Vagina (tissue), 2 donors: ENCODE measurements at regions not wholly inside any gene's neighbourhood (a gene's known extent, or its start where the extent isn't known, plus 50 kb on each side); places are given as distances from the start of the nearest gene placed in this dataset.

Experiments used
- DNase-seq, 2 donors: peaks; one replicate each; pipeline ENCODE4 v3.0.0-alpha.2; 2017; ENCODE audit errors: extremely low spot score in 2 of 2
- H3K27ac ChIP-seq: fragments of 200-600 bp; sonication (generic); one replicate; pipeline ENCODE4 v1.5.1; 2019
- H3K27me3 ChIP-seq: fragments of 200-600 bp; sonication (generic); one replicate; pipeline ENCODE4 v1.5.1; 2019
- H3K36me3 ChIP-seq, 2 donors: fragments of 200-600 bp; sonication (generic); one replicate each; pipeline ENCODE4 v1.5.1; 2017 to 2019
- H3K4me1 ChIP-seq: fragments of 200-600 bp; sonication (generic); one replicate; pipeline ENCODE4 v1.5.1; 2019
- H3K4me3 ChIP-seq, 2 donors: fragments of 200-600 bp; sonication (generic); 1 replicate in 1 of 2; 2 replicates in 1 of 2; pipeline ENCODE4 v1.5.1; 2016 to 2019
- H3K9me3 ChIP-seq: fragments of 200-600 bp; sonication (generic); one replicate; pipeline ENCODE4 v1.5.1; 2019
- POLR2A ChIP-seq, 2 donors: fragments of 450-650 bp; IDR thresholded peaks; one replicate each; pipeline ENCODE4 v1.6.1; 2017; ENCODE audit warnings: antibody characterized with exemption in 2 of 2, mild to moderate bottlenecking in 2 of 2, moderate library complexity in 2 of 2
- POLR2AphosphoS5 ChIP-seq, 2 donors: sonication (generic); formaldehyde crosslinking; IDR thresholded peaks; one replicate each; pipeline ENCODE4 v1.9.0; 2017; ENCODE audit warnings: antibody characterized with exemption in 2 of 2, mild to moderate bottlenecking in 2 of 2, low read depth in 1 of 2; ENCODE audit not compliant: insufficient read depth in 1 of 2
- intact Hi-C: fragments of 100-400 bp; cut with DNase I; formaldehyde crosslinking; loops from one replicate; pipeline ENCODE4 v1.15.1; 2023
- TF ChIP-seq, protein P1 (sequence below), 3 experiments: fragments of 450-650 bp in 2 of 3; fragments of 200-600 bp in 1 of 3; sonication (generic) in 1 of 3; IDR thresholded peaks; one replicate each; pipeline ENCODE4 v1.5.1; 2017 to 2019; ENCODE audit warnings: antibody characterized with exemption in 3 of 3, mild to moderate bottlenecking in 2 of 3, moderate library complexity in 2 of 3

GRCh38 chrX:51144828-51145442 lies 187.7 kb upstream of the NUDT10 start:
- H3K4me3 ChIP-seq: no peak overlapping the region
- no peaks in the 10 kb centered on the region for H3K27me3 ChIP-seq
- intact Hi-C loops: no loop called here
- H3K9me3 ChIP-seq: no peaks in the 10 kb centered on the region
- H3K36me3 ChIP-seq: no peaks in the 10 kb centered on the region
- no peak for DNase-seq
- TF ChIP-seq, protein P1, sequence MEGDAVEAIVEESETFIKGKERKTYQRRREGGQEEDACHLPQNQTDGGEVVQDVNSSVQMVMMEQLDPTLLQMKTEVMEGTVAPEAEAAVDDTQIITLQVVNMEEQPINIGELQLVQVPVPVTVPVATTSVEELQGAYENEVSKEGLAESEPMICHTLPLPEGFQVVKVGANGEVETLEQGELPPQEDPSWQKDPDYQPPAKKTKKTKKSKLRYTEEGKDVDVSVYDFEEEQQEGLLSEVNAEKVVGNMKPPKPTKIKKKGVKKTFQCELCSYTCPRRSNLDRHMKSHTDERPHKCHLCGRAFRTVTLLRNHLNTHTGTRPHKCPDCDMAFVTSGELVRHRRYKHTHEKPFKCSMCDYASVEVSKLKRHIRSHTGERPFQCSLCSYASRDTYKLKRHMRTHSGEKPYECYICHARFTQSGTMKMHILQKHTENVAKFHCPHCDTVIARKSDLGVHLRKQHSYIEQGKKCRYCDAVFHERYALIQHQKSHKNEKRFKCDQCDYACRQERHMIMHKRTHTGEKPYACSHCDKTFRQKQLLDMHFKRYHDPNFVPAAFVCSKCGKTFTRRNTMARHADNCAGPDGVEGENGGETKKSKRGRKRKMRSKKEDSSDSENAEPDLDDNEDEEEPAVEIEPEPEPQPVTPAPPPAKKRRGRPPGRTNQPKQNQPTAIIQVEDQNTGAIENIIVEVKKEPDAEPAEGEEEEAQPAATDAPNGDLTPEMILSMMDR (IDR thresholded peaks at IDR 0.05): peak in 1 of 3 experiments; percentile 22
- no peak for TF ChIP-seq POLR2A (IDR thresholded peaks at IDR 0.05)
- TF ChIP-seq POLR2AphosphoS5 (IDR thresholded peaks at IDR 0.05; ENCODE audit: insufficient read depth in 1 of 2, low read depth in 1 of 2): no peak
- H3K4me1 ChIP-seq: no peaks in the 10 kb centered on the region
- H3K27ac ChIP-seq: no peak overlapping the region

DNA sequence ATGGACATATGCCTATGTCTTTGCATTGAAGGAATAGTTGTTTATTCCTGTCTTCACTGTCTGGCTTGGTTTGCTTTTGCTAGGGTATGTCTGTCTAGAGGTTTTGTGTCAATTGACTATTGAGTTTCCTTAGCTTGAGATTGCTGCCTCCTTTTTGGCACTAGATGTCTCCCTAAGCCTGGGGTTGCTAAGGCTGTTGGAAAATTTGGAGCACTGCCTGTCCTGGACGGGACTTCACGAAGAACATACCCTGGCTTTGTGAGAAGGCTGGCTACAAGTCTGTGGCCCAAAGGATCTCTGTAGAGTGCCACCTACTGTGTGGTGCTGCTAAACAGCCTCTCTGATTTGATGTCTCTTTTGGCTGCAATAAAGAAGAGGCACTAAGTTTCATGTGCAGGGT lies 183.8 kb upstream of the NUDT10 start:
- Histone ChIP-seq H3K27ac (no peak overlapping the region), H3K9me3 (no peaks in the 10 kb centered on the region), H3K27me3 (no peaks in the 10 kb centered on the region), H3K4me3 (no peak overlapping the region), H3K36me3 (no peaks in the 10 kb centered on the region), H3K4me1 (no peaks in the 10 kb centered on the region)
- DNase-seq: no peak
- TF ChIP-seq, protein P1 (IDR thresholded peaks at IDR 0.05): no peak
- TF ChIP-seq POLR2AphosphoS5 (IDR thresholded peaks at IDR 0.05; ENCODE audit: insufficient read depth in 1 of 2, low read depth in 1 of 2): no peak
- no peak for TF ChIP-seq POLR2A (IDR thresholded peaks at IDR 0.05)
- intact Hi-C loops: no loop called here

- Histone ChIP-seq H3K27me3 (no peaks in the 10 kb centered on the region), H3K36me3 (no peaks in the 10 kb centered on the region), H3K4me3 (no peak overlapping the region), H3K9me3 (no peaks in the 10 kb centered on the region), H3K4me1 (no peaks in the 10 kb centered on the region), H3K27ac (no peak overlapping the region)
- intact Hi-C loops: no loop called here
- no peak for DNase-seq
- no peak for TF ChIP-seq POLR2AphosphoS5 (IDR thresholded peaks at IDR 0.05; ENCODE audit: insufficient read depth in 1 of 2, low read depth in 1 of 2)
- no peak for TF ChIP-seq POLR2A (IDR thresholded peaks at IDR 0.05)
- TF ChIP-seq, protein P1 (IDR thresholded peaks at IDR 0.05): no peak
Measured at GRCh38 chrX:51151734-51152133, 180.9 kb upstream of the NUDT10 start.

DNA sequence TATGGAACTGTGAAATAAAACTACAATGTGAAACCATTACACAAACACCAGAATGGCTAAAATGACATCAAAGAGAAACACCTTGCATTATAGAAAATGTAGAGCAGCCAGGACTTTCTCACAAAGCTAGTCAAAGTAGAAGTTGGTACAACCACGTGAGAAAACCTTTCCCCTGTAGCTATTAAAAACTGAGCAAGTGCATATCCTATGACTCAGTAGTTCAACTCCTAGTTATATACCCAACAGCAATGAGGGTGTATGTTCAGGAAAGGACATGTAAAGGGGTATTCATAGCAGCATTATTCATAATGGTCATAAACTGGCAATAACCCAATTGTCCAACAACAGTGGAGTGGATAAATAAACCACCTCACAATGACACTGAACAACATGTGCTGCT lies 177.5 kb upstream of the NUDT10 start:
- H3K9me3 ChIP-seq: no peaks in the 10 kb centered on the region
- H3K4me3 ChIP-seq: no peak overlapping the region
- no peaks in the 10 kb centered on the region for H3K27me3 ChIP-seq
- DNase-seq: no peak
- H3K4me1 ChIP-seq: no peaks in the 10 kb centered on the region
- H3K27ac ChIP-seq: no peak overlapping the region
- TF ChIP-seq POLR2AphosphoS5 (IDR thresholded peaks at IDR 0.05; ENCODE audit: insufficient read depth in 1 of 2, low read depth in 1 of 2) (no peak), POLR2A (IDR thresholded peaks at IDR 0.05) (no peak)
- TF ChIP-seq, protein P1 (IDR thresholded peaks at IDR 0.05): no peak
- H3K36me3 ChIP-seq: no peaks in the 10 kb centered on the region
- intact Hi-C loops: no loop called here

GRCh38 chrX:51155566-51155965 lies 177.1 kb upstream of the NUDT10 start:
- no peak overlapping the region for H3K27ac ChIP-seq
- H3K36me3 ChIP-seq: no peaks in the 10 kb centered on the region
- H3K9me3 ChIP-seq: no peaks in the 10 kb centered on the region
- no peak overlapping the region for H3K4me3 ChIP-seq
- no peak for DNase-seq
- H3K4me1 ChIP-seq: no peaks in the 10 kb centered on the region
- TF ChIP-seq, protein P1 (IDR thresholded peaks at IDR 0.05): no peak
- TF ChIP-seq POLR2AphosphoS5 (IDR thresholded peaks at IDR 0.05; ENCODE audit: insufficient read depth in 1 of 2, low read depth in 1 of 2) (no peak), POLR2A (IDR thresholded peaks at IDR 0.05) (no peak)
- no peaks in the 10 kb centered on the region for H3K27me3 ChIP-seq
- intact Hi-C loops: no loop called here
